Adrenal gland (tissue), 5 donors: ENCODE measurements at regions not wholly inside any gene's neighbourhood (a gene's known extent, or its start where the extent isn't known, plus 50 kb on each side); places are given as distances from the start of the nearest gene placed in this dataset.

Source experiments
- CTCF ChIP-seq, 6 experiments: fragments of 450-650 bp in 4 of 6; fragments of 200-600 bp in 2 of 6; sonication (generic) in 1 of 6; IDR thresholded peaks; 1 replicate in 5 of 6; 2 replicates in 1 of 6; pipeline versions ENCODE4 v1.5.1 to v1.8.0; 2016 to 2021; ENCODE audit warnings: antibody characterized with exemption in 6 of 6, mild to moderate bottlenecking in 2 of 6, moderate library complexity in 1 of 6
- POLR2A ChIP-seq, 2 donors: fragments of 450-650 bp; IDR thresholded peaks; one replicate each; pipeline ENCODE4 v1.6.1; 2017; ENCODE audit warnings: antibody characterized with exemption in 2 of 2, mild to moderate bottlenecking in 2 of 2, moderate library complexity in 1 of 2
- donor health status: DM: no; HTN: no; CAD: no.

- TF ChIP-seq POLR2A (IDR thresholded peaks at IDR 0.05) (no peak), CTCF (IDR thresholded peaks at IDR 0.05) (no peak)
Measured at GRCh38 chr13:111844682-111845081, 222.3 kb upstream of the SOX1 start.
